ENCODE measurements at regions not wholly inside any gene's neighbourhood (a gene's known extent, or its start where the extent isn't known, plus 50 kb on each side); places are given as distances from the start of the nearest gene placed in this dataset.
A peak's percentile ranks its signal among the peaks of the same experiment; 100 is the strongest.

DNA sequence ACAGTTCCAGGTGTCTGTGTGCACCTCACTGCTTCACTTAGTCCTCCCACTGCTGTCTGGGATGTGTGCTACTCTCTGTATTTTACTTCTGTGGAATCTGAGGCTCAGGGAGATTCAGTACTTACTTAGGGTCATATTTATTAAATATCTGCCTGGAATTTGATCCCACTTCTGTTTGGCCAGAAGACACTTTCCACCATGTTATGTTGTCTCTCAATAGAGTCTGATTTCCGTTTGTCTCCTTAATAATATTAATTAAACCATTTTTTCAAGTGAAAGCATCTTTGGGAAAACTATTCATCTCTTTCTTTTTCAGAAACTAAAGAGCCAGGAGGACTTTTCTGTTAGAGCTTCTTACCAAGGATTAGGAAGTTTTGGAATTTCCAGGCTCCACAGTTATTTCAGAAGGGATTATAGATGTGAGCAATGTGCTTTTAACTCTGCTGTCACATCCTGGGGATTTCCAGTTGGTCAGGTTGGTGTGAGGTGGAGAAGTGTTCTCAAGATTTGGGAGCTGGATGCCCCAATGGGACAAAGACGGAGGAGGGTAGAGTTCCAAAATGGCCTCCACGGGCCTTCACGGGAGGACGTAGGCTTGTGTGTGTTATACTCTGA lies 156.8 kb upstream of the RALGAPA2 start:
- Histone ChIP-seq H3K36me3 (ENCODE audit: control insufficient read depth, insufficient read depth, low read length) (no peaks in the 10 kb centered on the region), H3K27me3 (ENCODE audit: control insufficient read depth, insufficient read depth, low read length) (no peaks in the 10 kb centered on the region), H3K4me3 (ENCODE audit: low read depth, low read length) (no peak overlapping the region)
- CTCF ChIA-PET = no interaction called here
- POLR2A ChIA-PET = no interaction called here
- DNase-seq (ENCODE audit: low read depth) = no peak
- TF ChIP-seq, protein P1, sequence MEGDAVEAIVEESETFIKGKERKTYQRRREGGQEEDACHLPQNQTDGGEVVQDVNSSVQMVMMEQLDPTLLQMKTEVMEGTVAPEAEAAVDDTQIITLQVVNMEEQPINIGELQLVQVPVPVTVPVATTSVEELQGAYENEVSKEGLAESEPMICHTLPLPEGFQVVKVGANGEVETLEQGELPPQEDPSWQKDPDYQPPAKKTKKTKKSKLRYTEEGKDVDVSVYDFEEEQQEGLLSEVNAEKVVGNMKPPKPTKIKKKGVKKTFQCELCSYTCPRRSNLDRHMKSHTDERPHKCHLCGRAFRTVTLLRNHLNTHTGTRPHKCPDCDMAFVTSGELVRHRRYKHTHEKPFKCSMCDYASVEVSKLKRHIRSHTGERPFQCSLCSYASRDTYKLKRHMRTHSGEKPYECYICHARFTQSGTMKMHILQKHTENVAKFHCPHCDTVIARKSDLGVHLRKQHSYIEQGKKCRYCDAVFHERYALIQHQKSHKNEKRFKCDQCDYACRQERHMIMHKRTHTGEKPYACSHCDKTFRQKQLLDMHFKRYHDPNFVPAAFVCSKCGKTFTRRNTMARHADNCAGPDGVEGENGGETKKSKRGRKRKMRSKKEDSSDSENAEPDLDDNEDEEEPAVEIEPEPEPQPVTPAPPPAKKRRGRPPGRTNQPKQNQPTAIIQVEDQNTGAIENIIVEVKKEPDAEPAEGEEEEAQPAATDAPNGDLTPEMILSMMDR (IDR thresholded peaks at IDR 0.05; ENCODE audit: insufficient read depth, low read depth, low read length) = no peak

DNA sequence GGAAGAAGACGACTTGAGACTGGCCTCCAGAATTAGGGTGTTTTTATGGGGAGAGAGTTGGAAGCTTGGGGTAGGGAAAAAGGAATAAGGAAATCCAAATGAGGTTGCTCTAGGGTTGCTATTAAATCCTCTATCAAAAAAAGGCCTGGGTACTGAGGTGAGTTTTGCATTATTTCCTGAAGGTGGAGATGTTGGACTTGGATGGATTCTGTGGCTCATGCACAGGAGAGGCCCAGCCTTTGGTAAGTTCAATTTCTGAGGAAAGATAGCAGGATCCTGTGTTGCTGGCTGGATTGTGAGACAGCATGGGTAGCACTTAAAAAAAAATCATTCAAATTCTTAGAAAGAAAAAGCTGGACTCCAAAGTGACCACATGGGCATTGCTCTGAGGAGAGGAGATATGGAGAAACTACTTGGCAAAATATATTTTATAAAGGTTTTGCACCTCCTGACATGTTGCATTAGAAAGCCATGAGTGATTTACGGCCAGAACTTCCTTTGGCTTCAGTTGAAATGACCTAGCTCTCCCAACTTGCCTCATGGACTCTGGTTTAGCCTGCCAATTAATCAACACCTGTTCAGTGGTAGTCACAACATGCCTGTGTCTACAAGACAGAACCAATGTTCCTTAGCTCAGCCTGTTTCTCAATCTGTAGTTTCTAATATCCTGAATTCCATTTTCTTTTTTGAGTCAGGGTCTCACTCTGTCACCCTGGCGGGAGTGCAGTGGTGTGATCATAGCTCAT lies 152.1 kb upstream of the RALGAPA2 start:
- H3K27me3 ChIP-seq (ENCODE audit: control insufficient read depth, insufficient read depth, low read length) = no peaks in the 10 kb centered on the region
- TF ChIP-seq, protein P1 (IDR thresholded peaks at IDR 0.05; ENCODE audit: insufficient read depth, low read depth, low read length) = no peak
- CTCF ChIA-PET = interaction anchor here (0.6 to 4.3 kb wide), 7 partner anchors 35 to 738 kb away, joined by 3 to 36 read pairs (median 3); no protein-coding TSS in a partner anchor
- POLR2A ChIA-PET = no interaction called here
- DNase-seq (ENCODE audit: low read depth) = no peak
- H3K36me3 ChIP-seq (ENCODE audit: control insufficient read depth, insufficient read depth, low read length) = no peaks in the 10 kb centered on the region
- H3K4me3 ChIP-seq (ENCODE audit: low read depth, low read length) = no peak overlapping the region

DNA sequence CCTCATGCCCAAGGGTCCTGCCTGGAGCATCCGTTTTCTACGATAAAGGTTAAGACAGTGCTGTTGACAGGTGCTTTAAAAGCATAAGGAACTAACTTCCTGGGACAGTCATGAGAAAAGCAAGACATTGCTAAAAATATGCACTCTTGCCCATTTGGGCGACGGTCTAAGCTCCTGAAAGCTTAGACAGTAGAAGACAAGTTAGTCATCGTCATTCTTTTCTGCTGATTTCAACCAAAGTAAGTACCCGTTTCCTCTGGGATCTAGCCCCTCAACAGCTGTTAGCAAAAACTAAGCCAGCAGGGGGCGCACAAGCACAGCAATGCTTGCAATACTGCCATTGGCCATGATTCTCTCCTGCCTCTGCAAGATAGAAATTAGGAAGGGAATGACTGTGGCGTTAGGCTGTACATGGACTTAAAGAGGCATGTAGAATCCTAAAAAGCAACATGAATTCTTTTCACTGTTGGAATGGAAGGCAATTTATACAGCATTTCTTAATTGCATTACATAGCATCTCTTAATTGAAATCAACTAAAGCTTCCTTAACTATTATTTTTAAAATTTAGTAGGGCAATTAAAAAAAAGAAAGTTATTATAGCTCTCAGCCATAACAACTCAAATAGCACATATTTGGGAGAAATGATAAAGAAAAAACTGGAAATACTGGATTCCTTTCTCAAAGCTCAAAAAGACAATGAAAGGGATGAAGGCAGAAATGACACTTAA lies 147.8 kb upstream of the RALGAPA2 start:
- H3K27me3 ChIP-seq (ENCODE audit: control insufficient read depth, insufficient read depth, low read length) = no peaks in the 10 kb centered on the region
- peak; percentile 31 for DNase-seq (ENCODE audit: low read depth)
- ChIA-PET POLR2A (no interaction called here), CTCF (interaction anchor here (0.6 to 4.2 kb wide), 34 partner anchors 8 to 755 kb away, joined by 3 to 52 read pairs (median 4); no protein-coding TSS in a partner anchor)
- no peak overlapping the region for H3K4me3 ChIP-seq (ENCODE audit: low read depth, low read length)
- no peaks in the 10 kb centered on the region for H3K36me3 ChIP-seq (ENCODE audit: control insufficient read depth, insufficient read depth, low read length)
- TF ChIP-seq, protein P1 (IDR thresholded peaks at IDR 0.05; ENCODE audit: insufficient read depth, low read depth, low read length) = peak; percentile 79

DNA sequence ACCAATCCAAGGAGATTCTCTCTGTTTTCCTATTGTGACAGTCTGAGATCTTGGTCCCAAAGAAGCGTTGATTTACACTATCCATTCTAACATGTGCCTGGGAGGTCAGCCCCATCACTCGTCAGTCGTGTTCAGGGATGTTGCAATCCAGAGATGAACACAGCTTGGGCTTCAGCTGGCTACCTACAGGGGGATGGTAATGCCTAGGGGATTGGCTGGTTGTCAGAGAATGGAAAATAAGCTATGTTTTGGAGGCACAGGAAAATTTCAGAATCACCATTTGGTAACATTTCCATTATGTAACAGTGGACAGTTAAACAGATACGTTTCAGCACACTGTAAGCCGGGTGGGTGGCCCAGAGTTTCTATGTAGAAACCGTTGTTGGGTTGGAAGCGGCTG lies 147.1 kb upstream of the RALGAPA2 start:
- Histone ChIP-seq H3K27me3 (ENCODE audit: control insufficient read depth, insufficient read depth, low read length) (no peaks in the 10 kb centered on the region), H3K36me3 (ENCODE audit: control insufficient read depth, insufficient read depth, low read length) (no peaks in the 10 kb centered on the region), H3K4me3 (ENCODE audit: low read depth, low read length) (no peak overlapping the region)
- DNase-seq (ENCODE audit: low read depth) = no peak
- ChIA-PET CTCF (interaction anchor here (0.6 to 4.2 kb wide), 28 partner anchors 8 to 966 kb away, joined by 3 to 52 read pairs (median 4); no protein-coding TSS in a partner anchor), POLR2A (no interaction called here)
- TF ChIP-seq, protein P1 (IDR thresholded peaks at IDR 0.05; ENCODE audit: insufficient read depth, low read depth, low read length) = no peak

DNA sequence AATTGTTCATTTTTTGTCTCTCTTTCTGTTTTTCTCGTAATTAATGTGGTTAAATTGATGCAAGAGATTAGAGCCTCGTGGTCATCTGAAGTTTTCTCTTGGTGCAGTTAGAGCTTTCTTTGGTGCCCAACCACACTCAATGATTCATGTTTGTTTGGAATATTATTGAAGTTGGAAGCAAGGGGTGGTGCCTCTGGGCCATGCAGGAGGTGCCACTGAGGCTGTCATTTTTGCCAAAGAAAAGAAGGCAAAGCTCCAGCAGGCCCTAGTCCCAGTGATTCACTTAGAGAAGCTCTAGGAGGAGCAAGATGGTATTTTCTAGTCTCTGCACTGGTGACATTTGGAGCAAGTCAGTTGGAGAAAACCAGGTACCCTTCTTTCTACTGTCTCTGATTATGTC lies 144.5 kb upstream of the RALGAPA2 start:
- H3K4me3 ChIP-seq (ENCODE audit: low read depth, low read length) = no peak overlapping the region
- H3K36me3 ChIP-seq (ENCODE audit: control insufficient read depth, insufficient read depth, low read length) = no peaks in the 10 kb centered on the region
- ChIA-PET POLR2A (no interaction called here), CTCF (interaction anchor here (1.0 to 1.2 kb wide), 2 partner anchors 20 to 648 kb away, joined by 3 to 4 read pairs; no protein-coding TSS in a partner anchor)
- H3K27me3 ChIP-seq (ENCODE audit: control insufficient read depth, insufficient read depth, low read length) = no peaks in the 10 kb centered on the region
- TF ChIP-seq, protein P1 (IDR thresholded peaks at IDR 0.05; ENCODE audit: insufficient read depth, low read depth, low read length) = no peak
- DNase-seq (ENCODE audit: low read depth) = no peak
